HG02623 (cell line): ENCODE measurements at regions not wholly inside any gene's neighbourhood (a gene's known extent, or its start where the extent isn't known, plus 50 kb on each side); places are given as distances from the start of the nearest gene placed in this dataset.
A peak's percentile ranks its signal among the peaks of the same experiment; 100 is the strongest.

ENCODE experiments used
- ATAC-seq: cut with Tn5 transposase; IDR thresholded peaks from one replicate; pipeline ENCODE4 v1.9.1; 2021; ENCODE audit warnings: moderate library complexity; ENCODE audit not compliant: unreplicated experiment

- ATAC-seq, result no peak
Measured at GRCh38 chr13:110097013-110097412, 209.9 kb downstream of the COL4A1 start.

GRCh38 chr13:110092831-110093247 is 214.1 kb downstream of the COL4A1 start:
- ATAC-seq, result no peak

- ATAC-seq, result no peak
Measured at GRCh38 chr13:110089815-110090214, 217.1 kb downstream of the COL4A1 start.

- ATAC-seq, result no peak
Measured at GRCh38 chr13:110089100-110089499, 217.9 kb downstream of the COL4A1 start.

GRCh38 chr13:110073982-110074381 is 233.0 kb downstream of the COL4A1 start:
- ATAC-seq, result no peak

- no peak for ATAC-seq
Measured at GRCh38 chr13:110070511-110071120, 236.3 kb downstream of the COL4A1 start.

- ATAC-seq, result no peak
Measured at GRCh38 chr13:110070046-110070445, 236.9 kb downstream of the COL4A1 start.

GRCh38 chr13:110068176-110068473 is 238.8 kb downstream of the COL4A1 start:
- ATAC-seq, result no peak

GRCh38 chr13:110067355-110068175 is 239.4 kb downstream of the COL4A1 start:
- no peak for ATAC-seq

- ATAC-seq, result no peak
Measured at GRCh38 chr13:110065780-110066179, 241.2 kb downstream of the COL4A1 start.

GRCh38 chr13:110063490-110064421 is 243.2 kb downstream of the COL4A1 start:
- ATAC-seq, result no peak

GRCh38 chr13:110062777-110063442 is 244.0 kb downstream of the COL4A1 start:
- no peak for ATAC-seq

GRCh38 chr13:110062077-110062776 is 244.7 kb downstream of the COL4A1 start:
- no peak for ATAC-seq

GRCh38 chr13:110061270-110061669 is 245.7 kb downstream of the COL4A1 start:
- ATAC-seq, result no peak

- no peak for ATAC-seq
Measured at GRCh38 chr13:110057052-110057451, 249.9 kb downstream of the COL4A1 start.

GRCh38 chr13:110056640-110057039 is 250.3 kb downstream of the COL4A1 start:
- no peak for ATAC-seq

GRCh38 chr13:110055089-110055488 is 251.9 kb downstream of the COL4A1 start:
- peak; percentile 88 for ATAC-seq

- ATAC-seq, result no peak
Measured at GRCh38 chr13:110054041-110054440, 252.9 kb downstream of the COL4A1 start.

- no peak for ATAC-seq
Measured at GRCh38 chr13:110047496-110047895, 259.5 kb downstream of the COL4A1 start.

GRCh38 chr13:110046811-110047210 is 260.1 kb downstream of the COL4A1 start:
- ATAC-seq, result no peak
